ENCODE measurements at regions not wholly inside any gene's neighbourhood (a gene's known extent, or its start where the extent isn't known, plus 50 kb on each side); places are given as distances from the start of the nearest gene placed in this dataset.

DNA sequence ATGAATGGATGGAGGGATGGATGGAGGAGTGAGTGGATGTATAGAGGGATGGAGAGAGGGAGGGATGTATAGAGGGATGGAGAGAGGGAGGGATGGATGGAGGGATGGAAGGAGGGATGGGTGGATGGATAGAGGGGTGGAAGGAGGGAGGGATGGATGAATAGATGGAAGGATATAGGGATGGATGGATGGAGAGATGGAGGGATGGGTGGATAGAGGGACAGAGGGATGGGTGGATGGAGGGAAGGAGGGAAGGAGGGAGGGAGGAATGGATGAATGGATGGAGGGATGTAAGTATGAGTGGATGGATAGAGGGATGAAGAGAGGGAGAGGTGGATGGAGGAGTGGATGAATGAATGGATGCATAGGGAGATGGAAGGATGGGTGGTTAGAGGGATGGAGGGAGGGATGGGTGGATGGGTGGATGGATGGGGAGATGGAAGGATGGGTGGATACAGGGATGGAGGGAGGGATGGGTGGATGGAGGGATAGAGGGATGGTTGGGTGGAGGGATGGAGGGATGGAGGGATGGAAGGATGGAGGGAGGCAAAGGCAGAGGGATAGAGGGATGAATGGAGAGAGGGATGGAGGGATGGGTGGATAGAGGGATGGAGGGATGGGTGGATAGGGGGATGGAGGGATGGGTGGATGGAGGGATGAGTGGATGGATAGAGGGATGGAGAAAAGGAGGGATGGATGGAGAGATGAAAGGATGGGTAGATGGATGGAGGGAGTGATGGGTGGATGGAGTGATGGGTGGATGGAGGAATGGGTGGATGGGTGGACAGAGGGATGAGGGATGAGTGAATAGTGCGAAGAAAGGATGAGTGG is 313.8 kb downstream of the UACA start:
- DNase-seq: no peak

- peak in 5 of 56 donors; percentile 3 to 48 (median 21) for DNase-seq
Observed at GRCh38 chr15:70447928-70448698, 315.2 kb downstream of the UACA start.

GRCh38 chr15:70447521-70447920 is 315.8 kb downstream of the UACA start:
- peak in 1 of 56 donors; percentile 8 for DNase-seq

GRCh38 chr15:70447081-70447480 is 316.3 kb downstream of the UACA start:
- no peak for DNase-seq

DNA sequence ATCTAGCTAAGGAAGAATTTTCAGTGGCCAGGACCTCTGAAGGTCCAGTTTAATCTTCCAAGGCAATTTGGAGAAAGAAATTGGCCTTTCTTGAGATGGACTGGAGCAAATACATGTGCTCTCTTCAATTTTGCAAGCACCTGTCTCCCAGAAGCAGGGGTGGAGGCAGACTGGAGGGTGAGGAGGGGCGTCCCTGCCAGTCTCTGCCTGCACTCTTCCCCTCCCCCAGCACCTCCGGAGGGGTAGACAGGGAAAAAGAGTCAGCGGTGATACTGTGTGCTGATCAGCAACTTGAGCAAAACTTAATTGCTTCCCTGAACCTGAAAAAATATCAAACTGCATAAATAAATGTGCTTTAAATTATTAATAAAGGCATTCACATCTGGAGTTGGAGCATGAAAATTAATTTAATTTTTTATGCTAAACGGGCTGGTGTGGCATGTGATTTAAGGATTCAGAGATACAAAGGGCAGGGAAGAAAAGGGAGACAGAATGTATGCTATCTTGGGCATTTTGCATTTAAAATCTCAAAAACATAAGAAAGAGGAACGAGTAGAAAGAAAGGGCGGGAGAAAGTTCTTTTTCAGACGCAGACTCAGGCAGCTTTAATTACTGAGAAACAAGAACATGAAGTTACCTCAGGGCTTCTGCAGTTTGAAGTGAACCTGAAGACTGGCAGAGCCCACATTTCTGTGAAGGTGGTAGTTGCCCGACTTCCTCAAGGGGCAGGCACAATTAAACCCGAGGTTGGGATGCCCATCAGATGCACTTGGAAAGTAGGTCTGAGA is 319.7 kb downstream of the UACA start:
- no peak for DNase-seq

DNA sequence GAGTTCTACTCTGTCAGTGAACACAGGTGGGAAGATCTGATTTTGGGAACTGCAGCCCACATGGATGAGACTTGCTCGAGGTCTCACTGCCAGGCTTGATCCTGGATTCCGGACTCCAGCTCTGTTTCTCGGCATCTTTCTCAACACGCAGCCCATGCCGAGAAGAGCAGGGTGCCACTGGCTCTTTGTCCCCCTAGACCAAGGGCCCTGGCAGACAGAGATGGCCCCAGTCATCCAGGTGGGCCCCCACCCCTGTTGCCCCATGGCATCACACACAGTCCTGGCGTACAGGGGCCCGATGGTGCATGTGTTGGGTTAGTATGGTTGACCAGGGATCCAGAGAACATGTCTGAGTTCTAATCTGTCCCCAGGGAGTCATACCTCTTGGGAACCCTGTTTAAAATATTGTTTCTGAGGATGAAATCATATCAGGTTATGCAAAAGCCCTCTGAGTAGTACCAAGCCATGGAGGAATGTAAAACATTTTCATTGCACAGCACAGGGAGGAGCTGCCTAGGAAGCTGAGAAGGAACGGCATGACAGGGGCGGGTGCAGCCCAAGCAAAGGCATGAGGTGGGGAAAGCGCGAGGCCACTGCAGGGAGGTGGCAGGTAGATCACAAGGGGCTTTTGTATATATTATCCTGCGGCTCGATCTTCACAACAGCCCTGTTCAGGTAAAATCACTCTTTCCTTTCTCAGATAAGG is 320.6 kb downstream of the UACA start:
- DNase-seq: no peak

GRCh38 chr15:70442211-70442610 is 321.1 kb downstream of the UACA start:
- no peak for DNase-seq

DNA sequence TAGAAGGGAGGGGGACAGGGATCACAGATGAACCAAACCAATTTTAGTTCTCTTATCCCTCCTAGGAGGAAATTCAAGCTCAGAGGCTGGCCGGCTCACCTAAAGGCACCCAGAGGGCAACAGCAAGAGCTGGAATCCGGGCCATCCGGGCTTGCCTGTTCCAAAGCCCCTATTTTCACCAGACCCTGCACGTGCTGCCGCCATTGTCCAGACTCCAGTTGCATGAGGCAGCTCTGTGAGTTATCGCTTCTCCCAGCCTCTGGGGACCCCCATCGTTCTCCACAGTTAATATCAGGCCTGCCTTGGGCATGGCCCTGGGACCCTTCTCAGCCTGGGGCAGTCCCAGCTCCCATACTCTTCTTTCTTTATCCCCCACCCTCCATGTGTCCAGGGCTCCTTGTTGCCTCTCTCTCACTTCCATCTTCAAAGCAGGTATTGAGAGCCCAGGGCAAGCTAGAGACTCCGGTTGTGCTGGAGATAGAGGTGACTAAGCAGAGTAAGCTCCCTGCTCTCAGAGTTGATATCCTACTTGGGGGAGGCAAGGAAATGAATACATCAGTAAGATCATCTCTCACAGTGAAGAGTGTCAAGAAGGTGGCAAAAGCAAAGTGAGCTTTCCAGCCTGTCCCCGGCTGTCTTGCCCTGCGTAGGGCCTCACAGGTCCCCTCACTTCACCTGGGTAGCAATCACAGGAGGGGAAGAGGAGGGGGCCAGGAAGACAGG is 322.8 kb downstream of the UACA start:
- no peak for DNase-seq

DNA sequence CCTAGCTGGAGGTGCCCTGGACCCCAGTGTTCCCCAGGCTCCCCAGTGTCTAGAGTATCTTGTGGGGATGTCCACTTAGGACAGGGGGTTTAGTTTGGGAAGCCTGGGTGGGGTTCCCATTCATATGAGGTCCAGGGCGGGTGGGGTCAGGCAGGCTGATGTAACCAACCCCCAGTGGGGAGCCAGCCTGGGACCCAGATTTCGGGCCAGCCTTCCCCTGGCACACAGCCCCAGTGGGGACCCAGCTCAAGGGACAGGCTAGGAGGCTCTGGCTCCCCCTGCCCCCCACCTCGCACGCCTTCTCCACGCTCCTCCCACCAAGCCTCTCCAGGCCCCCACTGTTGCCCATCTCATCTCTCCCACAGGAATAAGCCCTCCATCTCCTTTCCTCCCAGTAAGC is 323.5 kb downstream of the UACA start:
- no peak for DNase-seq

GRCh38 chr15:70439304-70439877 is 324.0 kb downstream of the UACA start:
- DNase-seq: no peak

DNA sequence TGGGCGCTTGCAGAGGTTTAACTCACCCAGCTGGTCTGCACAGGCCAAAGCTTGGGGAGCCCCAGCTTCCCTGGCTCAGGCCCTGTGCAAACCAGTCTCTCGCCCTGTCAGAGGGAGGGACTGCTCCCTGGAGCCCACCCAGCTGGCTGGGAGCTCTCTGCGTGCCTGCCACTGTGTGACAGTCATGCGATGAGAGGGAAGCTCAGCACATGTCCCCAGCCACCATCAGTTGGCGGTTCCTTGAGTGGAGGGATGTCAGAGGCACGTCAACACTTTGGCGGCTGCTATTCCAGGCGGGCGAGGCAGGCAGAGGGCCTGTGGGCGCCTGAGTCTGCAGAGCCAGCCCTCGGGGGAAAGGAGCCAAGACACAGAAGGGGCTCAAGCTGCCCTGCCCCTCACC is 324.6 kb downstream of the UACA start:
- DNase-seq: no peak

DNA sequence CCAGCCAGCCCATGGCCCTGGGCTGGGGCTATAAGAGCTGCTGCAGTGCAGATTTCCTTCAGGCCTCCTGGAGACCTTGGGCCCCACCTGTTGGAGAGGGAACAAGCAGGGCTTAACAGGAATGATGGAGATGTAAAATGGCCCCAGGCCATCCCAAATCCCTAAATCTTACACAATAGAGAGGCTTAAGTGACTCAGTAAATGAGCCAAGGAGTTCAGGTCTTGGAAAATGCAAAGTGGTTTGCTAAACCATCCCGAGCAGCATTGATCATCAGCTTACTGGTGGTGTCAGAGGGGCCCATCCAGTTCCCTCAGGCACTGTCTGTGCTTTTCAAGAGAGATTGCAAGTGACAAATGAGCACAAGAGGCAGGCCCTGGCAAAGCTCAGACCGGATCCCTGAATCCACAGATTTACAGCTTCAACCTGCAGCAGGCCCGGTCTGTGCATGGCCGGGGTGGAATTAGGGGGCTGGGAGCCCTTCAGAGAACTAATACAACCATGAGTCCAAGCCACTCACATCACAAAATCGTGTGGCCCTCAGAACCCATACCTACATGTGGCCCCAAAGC is 325.4 kb downstream of the UACA start:
- no peak for DNase-seq

- DNase-seq: no peak
Observed at GRCh38 chr15:70437089-70437488, 326.3 kb downstream of the UACA start.

DNA sequence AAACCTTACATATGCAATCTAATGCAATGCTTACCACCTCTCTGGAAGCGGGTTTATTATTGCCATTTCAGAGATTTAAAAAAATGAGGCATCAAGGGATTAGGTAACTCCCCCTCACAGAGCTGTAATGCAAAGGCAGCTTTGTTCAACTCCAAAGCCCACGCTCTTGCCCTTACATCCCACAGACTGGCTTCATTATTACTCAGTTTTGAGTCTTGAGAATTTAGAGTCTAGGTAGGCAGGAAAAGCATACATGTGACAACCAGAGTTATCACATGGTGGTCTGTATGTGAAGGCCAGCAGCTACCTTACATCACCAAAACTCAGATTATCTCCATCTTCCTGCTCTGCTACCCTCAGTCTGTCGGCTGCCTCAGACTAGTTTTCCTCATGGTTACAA is 326.9 kb downstream of the UACA start:
- no peak for DNase-seq

GRCh38 chr15:70435872-70436271 is 327.5 kb downstream of the UACA start:
- DNase-seq: no peak

DNA sequence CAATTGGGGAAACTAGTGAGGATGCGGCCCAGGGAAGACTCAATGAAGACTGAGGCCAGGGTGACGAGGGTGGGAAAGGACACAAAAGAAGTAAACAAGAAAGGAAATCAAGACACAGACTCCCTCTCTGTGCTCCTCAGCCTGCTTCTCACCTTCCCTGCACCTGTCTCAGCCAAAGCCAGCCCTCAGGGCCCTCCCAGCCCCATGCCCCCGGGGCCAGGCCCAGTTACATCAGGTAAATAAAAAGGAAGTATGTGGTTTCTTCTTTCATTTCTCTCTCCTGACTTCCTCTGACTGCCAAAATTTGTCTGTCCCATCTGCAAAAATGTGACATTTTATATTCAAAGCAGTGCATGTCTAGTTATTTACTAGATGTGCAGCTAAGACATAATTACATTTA is 328.0 kb downstream of the UACA start:
- DNase-seq: no peak

- no peak for DNase-seq
Observed at GRCh38 chr15:70433586-70434324, 329.6 kb downstream of the UACA start.

GRCh38 chr15:70432924-70433495 is 330.3 kb downstream of the UACA start:
- DNase-seq: no peak

- DNase-seq: no peak
Observed at GRCh38 chr15:70431854-70432253, 331.5 kb downstream of the UACA start.

Measured in amygdala (tissue), 56 donors.